ENCODE measurements at regions not wholly inside any gene's neighbourhood (a gene's known extent, or its start where the extent isn't known, plus 50 kb on each side); places are given as distances from the start of the nearest gene placed in this dataset.

GRCh38 chr5:152288917-152289595 is 116.0 kb downstream of the NMUR2 start:
- Histone ChIP-seq H3K4me1 (ENCODE audit: insufficient read depth, low read length) (no peaks in the 10 kb centered on the region), H3K9me3 (ENCODE audit: low read depth, low read length) (no peaks in the 10 kb centered on the region), H3K4me2 (ENCODE audit: insufficient read depth, low read length) (no peak overlapping the region), H3K4me3 (ENCODE audit: insufficient read depth, low read length) (no peak overlapping the region), H4K20me1 (ENCODE audit: insufficient read depth, low read length) (no peaks in the 10 kb centered on the region), H3K36me3 (ENCODE audit: insufficient read depth, low read length) (no peaks in the 10 kb centered on the region), H3K79me2 (ENCODE audit: insufficient read depth, low read length) (no peaks in the 10 kb centered on the region), H3K27me3 (ENCODE audit: insufficient read depth, low read length) (no peaks in the 10 kb centered on the region), H3K27ac (ENCODE audit: low read depth, low read length) (no peak overlapping the region), H2AFZ (ENCODE audit: low read length) (no peak overlapping the region)
- no peak for TF ChIP-seq CTCF (IDR thresholded peaks at IDR 0.05; ENCODE audit: extremely low read depth, low read depth, low read length)
- DNase-seq (ENCODE audit: insufficient read length, low spot score, missing footprints) = no peak

DNA sequence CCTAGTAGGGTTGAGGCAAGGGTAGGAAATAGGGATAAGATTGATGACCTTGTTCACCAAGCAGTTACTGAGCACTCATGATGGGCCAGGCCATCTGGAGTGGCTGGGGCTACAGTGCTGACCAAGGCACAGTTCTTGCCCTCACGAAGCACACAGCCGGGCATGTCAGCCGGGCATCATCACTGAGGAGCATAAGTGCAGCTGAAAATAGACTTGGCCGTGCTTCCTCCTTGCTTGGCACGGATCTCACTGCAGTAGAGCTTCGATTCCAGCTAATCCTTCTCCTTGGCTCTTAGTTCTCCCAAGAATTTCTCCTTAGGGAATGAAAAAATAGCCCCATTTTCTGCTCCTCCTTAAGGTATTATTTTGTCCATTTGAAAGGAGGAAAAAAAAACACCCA is 116.6 kb downstream of the NMUR2 start:
- H3K36me3 ChIP-seq (ENCODE audit: insufficient read depth, low read length) = no peaks in the 10 kb centered on the region
- no peak overlapping the region for H3K4me2 ChIP-seq (ENCODE audit: insufficient read depth, low read length)
- H3K79me2 ChIP-seq (ENCODE audit: insufficient read depth, low read length) = no peaks in the 10 kb centered on the region
- H3K4me1 ChIP-seq (ENCODE audit: insufficient read depth, low read length) = no peaks in the 10 kb centered on the region
- DNase-seq (ENCODE audit: insufficient read length, low spot score, missing footprints) = no peak
- H3K27me3 ChIP-seq (ENCODE audit: insufficient read depth, low read length) = no peaks in the 10 kb centered on the region
- no peak overlapping the region for H2AFZ ChIP-seq (ENCODE audit: low read length)
- H3K27ac ChIP-seq (ENCODE audit: low read depth, low read length) = no peak overlapping the region
- no peak for TF ChIP-seq CTCF (IDR thresholded peaks at IDR 0.05; ENCODE audit: extremely low read depth, low read depth, low read length)
- no peak overlapping the region for H3K4me3 ChIP-seq (ENCODE audit: insufficient read depth, low read length)
- no peaks in the 10 kb centered on the region for H4K20me1 ChIP-seq (ENCODE audit: insufficient read depth, low read length)
- no peaks in the 10 kb centered on the region for H3K9me3 ChIP-seq (ENCODE audit: low read depth, low read length)

DNA sequence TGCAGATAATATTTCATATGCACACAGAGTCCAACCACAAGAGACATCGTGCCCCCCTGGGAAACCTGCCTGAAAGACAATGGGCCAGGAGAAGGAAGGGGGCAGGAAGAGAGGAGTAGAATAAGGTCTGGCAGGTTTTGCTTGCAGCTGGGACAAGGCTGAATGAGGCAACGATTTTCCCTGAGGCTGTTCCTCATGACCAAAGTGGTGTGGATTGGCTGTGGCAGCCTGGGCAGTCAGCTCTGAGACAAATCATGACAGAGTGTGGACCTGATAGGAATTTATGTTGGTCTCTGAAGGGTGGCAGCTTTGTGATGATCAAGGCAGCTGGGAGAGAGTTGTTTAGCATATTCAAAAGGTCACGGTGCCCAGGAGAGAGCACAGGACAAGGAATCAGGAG is 119.3 kb downstream of the NMUR2 start:
- H2AFZ ChIP-seq (ENCODE audit: low read length) = no peak overlapping the region

DNA sequence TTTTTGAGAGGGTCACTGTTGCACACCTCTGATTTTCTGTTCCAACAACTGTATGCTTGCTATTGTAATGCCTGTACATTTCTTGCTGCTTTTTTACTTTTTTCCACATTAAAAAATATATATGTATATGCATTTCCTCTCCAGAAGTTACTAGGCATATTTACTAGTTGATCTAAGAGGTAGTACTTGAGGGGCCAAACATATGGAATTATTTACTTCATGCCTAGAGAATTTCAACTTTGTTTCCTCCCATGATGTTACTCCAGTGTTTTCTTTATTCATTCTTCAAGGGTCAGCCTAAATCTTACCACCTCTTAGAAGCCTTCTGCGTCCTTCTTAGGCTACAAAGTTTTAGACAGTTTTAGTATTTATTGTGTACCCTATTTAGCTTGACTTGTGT is 122.7 kb downstream of the NMUR2 start:
- H3K4me3 ChIP-seq (ENCODE audit: insufficient read depth, low read length) = no peak overlapping the region
- H3K27me3 ChIP-seq (ENCODE audit: insufficient read depth, low read length) = no peaks in the 10 kb centered on the region
- H3K36me3 ChIP-seq (ENCODE audit: insufficient read depth, low read length) = no peaks in the 10 kb centered on the region
- H2AFZ ChIP-seq (ENCODE audit: low read length) = no peak overlapping the region
- no peaks in the 10 kb centered on the region for H3K79me2 ChIP-seq (ENCODE audit: insufficient read depth, low read length)
- H3K4me1 ChIP-seq (ENCODE audit: insufficient read depth, low read length) = no peaks in the 10 kb centered on the region
- no peak for TF ChIP-seq CTCF (IDR thresholded peaks at IDR 0.05; ENCODE audit: extremely low read depth, low read depth, low read length)
- no peaks in the 10 kb centered on the region for H3K9me3 ChIP-seq (ENCODE audit: low read depth, low read length)
- no peak overlapping the region for H3K27ac ChIP-seq (ENCODE audit: low read depth, low read length)
- no peak for DNase-seq (ENCODE audit: insufficient read length, low spot score, missing footprints)
- no peak overlapping the region for H3K4me2 ChIP-seq (ENCODE audit: insufficient read depth, low read length)
- H4K20me1 ChIP-seq (ENCODE audit: insufficient read depth, low read length) = no peaks in the 10 kb centered on the region

More for the DNA sequence above, 119.3 kb downstream of the NMUR2 start:
- Histone ChIP-seq H3K79me2 (ENCODE audit: insufficient read depth, low read length) (no peaks in the 10 kb centered on the region), H3K36me3 (ENCODE audit: insufficient read depth, low read length) (no peaks in the 10 kb centered on the region), H3K4me2 (ENCODE audit: insufficient read depth, low read length) (no peak overlapping the region), H3K9me3 (ENCODE audit: low read depth, low read length) (no peaks in the 10 kb centered on the region), H3K4me1 (ENCODE audit: insufficient read depth, low read length) (no peaks in the 10 kb centered on the region), H3K27me3 (ENCODE audit: insufficient read depth, low read length) (no peaks in the 10 kb centered on the region), H4K20me1 (ENCODE audit: insufficient read depth, low read length) (no peaks in the 10 kb centered on the region), H3K27ac (ENCODE audit: low read depth, low read length) (no peak overlapping the region), H3K4me3 (ENCODE audit: insufficient read depth, low read length) (no peak overlapping the region)
- no peak for DNase-seq (ENCODE audit: insufficient read length, low spot score, missing footprints)
- no peak for TF ChIP-seq CTCF (IDR thresholded peaks at IDR 0.05; ENCODE audit: extremely low read depth, low read depth, low read length)
